Esophagus squamous epithelium (tissue), 4 donors: ENCODE measurements at regions not wholly inside any gene's neighbourhood (a gene's known extent, or its start where the extent isn't known, plus 50 kb on each side); places are given as distances from the start of the nearest gene placed in this dataset.

Experiments used
- POLR2A ChIP-seq, 4 donors: fragments of 450-650 bp; IDR thresholded peaks; one replicate each; pipeline ENCODE4 v1.6.1; 2017; ENCODE audit warnings: antibody characterized with exemption in 4 of 4, mild to moderate bottlenecking in 4 of 4, moderate library complexity in 3 of 4
- TF ChIP-seq, protein P1 (sequence below), 6 experiments: fragments of 450-650 bp in 4 of 6; fragments of 200-600 bp in 2 of 6; sonication (generic) in 2 of 6; IDR thresholded peaks; one replicate each; pipeline ENCODE4 v1.5.1; 2016 to 2019; ENCODE audit warnings: antibody characterized with exemption in 6 of 6, mild to moderate bottlenecking in 4 of 6, moderate library complexity in 4 of 6

DNA sequence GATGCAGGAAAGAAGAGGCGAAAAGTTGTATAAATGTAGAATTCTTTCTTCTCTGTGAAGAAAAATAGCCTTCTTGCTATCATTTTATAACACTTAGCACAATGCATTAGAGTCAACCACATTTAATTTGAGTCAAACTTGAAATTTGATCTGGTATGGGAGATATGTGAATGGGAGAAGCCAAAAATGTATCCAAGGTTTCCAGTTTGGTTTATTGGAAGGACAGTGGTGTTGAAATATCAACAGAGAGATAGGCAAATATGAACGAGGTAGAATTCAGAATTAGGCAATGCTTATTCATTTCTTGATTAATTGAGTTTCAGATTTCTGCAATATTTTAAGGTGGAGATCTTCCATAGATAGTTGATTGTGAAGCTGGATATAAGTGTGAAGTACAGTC lies 991.9 kb upstream of the CHAC2 start:
- TF ChIP-seq, protein P1, sequence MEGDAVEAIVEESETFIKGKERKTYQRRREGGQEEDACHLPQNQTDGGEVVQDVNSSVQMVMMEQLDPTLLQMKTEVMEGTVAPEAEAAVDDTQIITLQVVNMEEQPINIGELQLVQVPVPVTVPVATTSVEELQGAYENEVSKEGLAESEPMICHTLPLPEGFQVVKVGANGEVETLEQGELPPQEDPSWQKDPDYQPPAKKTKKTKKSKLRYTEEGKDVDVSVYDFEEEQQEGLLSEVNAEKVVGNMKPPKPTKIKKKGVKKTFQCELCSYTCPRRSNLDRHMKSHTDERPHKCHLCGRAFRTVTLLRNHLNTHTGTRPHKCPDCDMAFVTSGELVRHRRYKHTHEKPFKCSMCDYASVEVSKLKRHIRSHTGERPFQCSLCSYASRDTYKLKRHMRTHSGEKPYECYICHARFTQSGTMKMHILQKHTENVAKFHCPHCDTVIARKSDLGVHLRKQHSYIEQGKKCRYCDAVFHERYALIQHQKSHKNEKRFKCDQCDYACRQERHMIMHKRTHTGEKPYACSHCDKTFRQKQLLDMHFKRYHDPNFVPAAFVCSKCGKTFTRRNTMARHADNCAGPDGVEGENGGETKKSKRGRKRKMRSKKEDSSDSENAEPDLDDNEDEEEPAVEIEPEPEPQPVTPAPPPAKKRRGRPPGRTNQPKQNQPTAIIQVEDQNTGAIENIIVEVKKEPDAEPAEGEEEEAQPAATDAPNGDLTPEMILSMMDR (IDR thresholded peaks at IDR 0.05) = no peak
- no peak for TF ChIP-seq POLR2A (IDR thresholded peaks at IDR 0.05)
